HUES48 (cell line): ENCODE measurements at regions not wholly inside any gene's neighbourhood (a gene's known extent, or its start where the extent isn't known, plus 50 kb on each side); places are given as distances from the start of the nearest gene placed in this dataset.

ENCODE experiments used
- H3K27ac ChIP-seq: one replicate; pipeline ENCODE4 v1.7.0; 2013; ENCODE audit warnings: low read depth, low read length, inconsistent platforms
- H3K27me3 ChIP-seq: 2 replicates; pipeline ENCODE4 v1.6.1; 2013; ENCODE audit warnings: mild to moderate bottlenecking, low read length; ENCODE audit not compliant: control insufficient read depth, insufficient read depth
- H3K36me3 ChIP-seq: 2 replicates; pipeline ENCODE4 v1.6.1; 2013; ENCODE audit warnings: low read length; ENCODE audit not compliant: control insufficient read depth, insufficient read depth
- H3K4me1 ChIP-seq: 2 replicates; pipeline ENCODE4 v1.6.1; 2013; ENCODE audit warnings: mild to moderate bottlenecking, low read length; ENCODE audit not compliant: control insufficient read depth, insufficient read depth
- H3K4me3 ChIP-seq: 2 replicates; pipeline ENCODE4 v1.5.1; 2013; ENCODE audit warnings: mild to moderate bottlenecking, low read depth, low read length
- H3K9ac ChIP-seq: 2 replicates; pipeline ENCODE4 v1.6.1; 2013; ENCODE audit warnings: mild to moderate bottlenecking, low read depth, low read length, moderate library complexity
- H3K9me3 ChIP-seq: 2 replicates; pipeline ENCODE4 v1.6.1; 2013; ENCODE audit warnings: low read length; ENCODE audit not compliant: control insufficient read depth, insufficient read depth

DNA sequence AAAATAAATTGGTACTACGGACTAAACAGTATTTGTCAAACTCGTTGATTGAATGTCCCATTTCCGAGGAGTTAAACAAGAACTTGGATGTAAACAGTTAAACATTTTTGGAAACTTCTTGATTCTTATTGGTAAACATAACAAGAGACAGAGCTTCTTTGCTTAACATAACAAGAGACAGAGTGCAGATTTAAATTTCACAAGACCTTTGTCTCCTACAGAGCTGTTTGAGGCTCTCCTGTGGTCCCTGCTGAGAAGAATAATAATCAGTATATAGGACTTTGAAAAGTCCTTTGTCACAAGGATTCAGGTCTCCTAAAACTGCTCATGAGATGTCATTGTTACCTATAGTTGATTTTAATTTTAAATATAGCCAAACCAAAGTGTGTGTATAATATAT is 170.6 kb upstream of the C21orf91 start:
- Histone ChIP-seq H3K27ac (peak overlapping the region; percentile 88), H3K9me3 (peaks cover 16% of the 10 kb centered on the region), H3K27me3 (no peaks in the 10 kb centered on the region), H3K4me1 (peaks cover 19% of the 10 kb centered on the region), H3K9ac (no peak overlapping the region), H3K36me3 (no peaks in the 10 kb centered on the region), H3K4me3 (peak overlapping the region; percentile 31)

GRCh38 chr21:17988102-17988437 is 168.9 kb upstream of the C21orf91 start:
- Histone ChIP-seq H3K27me3 (no peaks in the 10 kb centered on the region), H3K9ac (no peak overlapping the region), H3K36me3 (no peaks in the 10 kb centered on the region), H3K27ac (no peak overlapping the region), H3K4me1 (peaks cover 19% of the 10 kb centered on the region), H3K9me3 (peaks cover 12% of the 10 kb centered on the region), H3K4me3 (no peak overlapping the region)

GRCh38 chr21:17987382-17988101 is 168.4 kb upstream of the C21orf91 start:
- Histone ChIP-seq H3K27ac (no peak overlapping the region), H3K4me3 (no peak overlapping the region), H3K4me1 (peaks cover 19% of the 10 kb centered on the region), H3K9ac (no peak overlapping the region), H3K27me3 (no peaks in the 10 kb centered on the region), H3K9me3 (peaks cover 12% of the 10 kb centered on the region), H3K36me3 (no peaks in the 10 kb centered on the region)

DNA sequence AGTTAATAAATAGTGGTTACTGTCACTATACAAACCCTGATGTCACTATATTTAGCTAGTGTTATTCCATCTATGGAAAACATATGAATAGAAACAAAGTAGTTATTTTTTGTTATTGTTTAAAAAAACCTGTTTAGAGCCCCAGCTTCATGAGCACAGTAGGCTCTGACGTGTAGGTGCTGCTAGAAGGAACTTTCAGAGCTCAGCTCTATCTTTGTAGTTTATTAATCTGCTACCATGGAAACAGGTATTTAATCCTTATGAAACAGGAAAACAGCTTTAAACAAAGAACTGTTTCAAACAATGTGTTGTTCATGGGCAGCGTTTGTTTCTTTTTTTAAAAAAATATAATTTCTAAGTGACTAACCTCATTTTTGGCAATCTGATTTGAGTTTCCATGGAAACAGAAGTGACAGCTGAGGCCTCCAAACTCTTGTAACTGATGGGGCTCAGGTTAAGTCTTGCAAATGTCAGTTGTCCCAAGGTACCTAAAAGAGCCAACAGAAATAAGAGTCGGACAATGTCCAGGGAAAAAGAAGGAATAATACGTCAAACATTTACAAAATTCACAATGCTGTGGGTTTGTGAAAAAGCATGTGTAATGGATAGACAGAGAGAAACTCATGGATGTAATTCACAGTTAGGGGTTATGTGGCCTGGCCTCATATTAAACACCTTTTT is 162.0 kb upstream of the C21orf91 start:
- Histone ChIP-seq H3K9me3 (no peaks in the 10 kb centered on the region), H3K4me3 (no peak overlapping the region), H3K27ac (no peak overlapping the region), H3K27me3 (no peaks in the 10 kb centered on the region), H3K36me3 (no peaks in the 10 kb centered on the region), H3K4me1 (no peaks in the 10 kb centered on the region), H3K9ac (no peak overlapping the region)

- Histone ChIP-seq H3K27me3 (no peaks in the 10 kb centered on the region), H3K9ac (no peak overlapping the region), H3K9me3 (no peaks in the 10 kb centered on the region), H3K36me3 (no peaks in the 10 kb centered on the region), H3K27ac (no peak overlapping the region), H3K4me1 (no peaks in the 10 kb centered on the region), H3K4me3 (no peak overlapping the region)
These were observed 160.6 kb upstream of the C21orf91 start for GRCh38 chr21:17979763-17980162.

DNA sequence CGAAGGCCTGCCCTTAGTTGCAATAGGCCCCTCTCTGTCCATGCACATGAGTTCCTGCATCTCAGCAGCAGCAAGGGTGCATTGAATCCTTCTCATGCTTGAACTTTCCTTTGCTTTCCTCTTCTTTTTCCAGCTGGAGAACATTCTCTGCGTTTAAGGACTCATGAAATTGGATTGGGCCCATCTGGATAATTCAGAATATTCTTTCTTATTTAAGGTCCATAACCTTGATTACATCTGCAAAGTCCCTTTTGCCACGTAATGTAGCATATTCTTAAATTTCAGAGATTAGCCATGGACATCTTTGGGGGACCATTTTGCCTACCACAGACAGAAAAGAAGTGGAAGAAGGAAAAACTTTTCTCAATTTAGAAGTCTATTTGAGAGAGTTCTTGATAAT is 159.7 kb upstream of the C21orf91 start:
- H3K4me1 ChIP-seq: no peaks in the 10 kb centered on the region
- H3K27ac ChIP-seq: no peak overlapping the region
- H3K27me3 ChIP-seq: no peaks in the 10 kb centered on the region
- H3K9me3 ChIP-seq: no peaks in the 10 kb centered on the region
- H3K4me3 ChIP-seq: no peak overlapping the region
- H3K9ac ChIP-seq: no peak overlapping the region
- no peaks in the 10 kb centered on the region for H3K36me3 ChIP-seq

GRCh38 chr21:17976691-17977090 is 157.5 kb upstream of the C21orf91 start:
- H3K36me3 ChIP-seq: no peaks in the 10 kb centered on the region
- no peaks in the 10 kb centered on the region for H3K27me3 ChIP-seq
- H3K4me3 ChIP-seq: no peak overlapping the region
- H3K9ac ChIP-seq: no peak overlapping the region
- H3K9me3 ChIP-seq: no peaks in the 10 kb centered on the region
- no peak overlapping the region for H3K27ac ChIP-seq
- H3K4me1 ChIP-seq: no peaks in the 10 kb centered on the region

GRCh38 chr21:17976139-17976538 is 157.0 kb upstream of the C21orf91 start:
- no peak overlapping the region for H3K27ac ChIP-seq
- no peak overlapping the region for H3K9ac ChIP-seq
- H3K4me1 ChIP-seq: no peaks in the 10 kb centered on the region
- no peaks in the 10 kb centered on the region for H3K9me3 ChIP-seq
- H3K27me3 ChIP-seq: no peaks in the 10 kb centered on the region
- H3K4me3 ChIP-seq: no peak overlapping the region
- H3K36me3 ChIP-seq: no peaks in the 10 kb centered on the region

GRCh38 chr21:17967319-17967718 is 148.2 kb upstream of the C21orf91 start:
- no peaks in the 10 kb centered on the region for H3K27me3 ChIP-seq
- no peak overlapping the region for H3K27ac ChIP-seq
- H3K36me3 ChIP-seq: no peaks in the 10 kb centered on the region
- H3K4me3 ChIP-seq: no peak overlapping the region
- no peak overlapping the region for H3K9ac ChIP-seq
- H3K9me3 ChIP-seq: no peaks in the 10 kb centered on the region
- no peaks in the 10 kb centered on the region for H3K4me1 ChIP-seq

- no peak overlapping the region for H3K4me3 ChIP-seq
- no peak overlapping the region for H3K9ac ChIP-seq
- H3K36me3 ChIP-seq: no peaks in the 10 kb centered on the region
- H3K27me3 ChIP-seq: no peaks in the 10 kb centered on the region
- no peaks in the 10 kb centered on the region for H3K4me1 ChIP-seq
- no peaks in the 10 kb centered on the region for H3K9me3 ChIP-seq
- no peak overlapping the region for H3K27ac ChIP-seq
These were observed 145.6 kb upstream of the C21orf91 start for GRCh38 chr21:17964716-17965115.

DNA sequence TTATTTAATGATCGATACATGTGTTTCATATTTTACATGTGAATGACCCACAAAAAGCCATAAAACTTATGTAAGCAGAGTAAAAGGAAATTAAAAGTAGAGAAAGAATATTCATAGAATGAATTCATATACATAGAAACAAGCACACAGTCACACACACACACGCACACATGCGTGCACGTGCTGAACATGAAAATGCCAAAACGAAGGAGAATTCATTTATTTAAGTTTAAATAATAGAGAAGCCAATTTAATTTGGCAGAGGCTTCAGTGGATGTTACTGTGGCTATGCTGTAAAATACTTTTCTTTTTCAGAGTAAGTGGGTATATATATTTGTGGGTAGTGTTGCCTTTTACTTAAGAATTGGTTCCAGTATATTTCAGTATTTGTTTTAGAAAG is 145.0 kb upstream of the C21orf91 start:
- Histone ChIP-seq H3K4me3 (no peak overlapping the region), H3K27ac (no peak overlapping the region), H3K4me1 (no peaks in the 10 kb centered on the region), H3K9me3 (no peaks in the 10 kb centered on the region), H3K27me3 (no peaks in the 10 kb centered on the region), H3K36me3 (no peaks in the 10 kb centered on the region), H3K9ac (no peak overlapping the region)
